MCF 10A (cell line): ENCODE measurements at regions not wholly inside any gene's neighbourhood (a gene's known extent, or its start where the extent isn't known, plus 50 kb on each side); places are given as distances from the start of the nearest gene placed in this dataset.

ENCODE experiments used
- BruUV-seq: library from RNA; stranded (reverse); fragments of 400-500 nt; replicated peaks from 2 replicates; lab custom pipeline; 2021; lab: Mats Ljungman, UMichigan
- CTCF ChIA-PET: fragments of 300-600 bp; sonication (Branson Sonifier 250); formaldehyde crosslinking; extraction: SDS; loops from one replicate; lab custom pipeline; 2021; ENCODE audit warnings: antibody characterized with exemption, inconsistent platforms; lab: Yijun Ruan, JAX
- POLR2A ChIA-PET: fragments of 300-600, 350-650 bp; sonication (Branson Sonifier 250); formaldehyde crosslinking; extraction: SDS; loops from one replicate; lab custom pipeline; 2020; ENCODE audit warnings: antibody characterized with exemption, inconsistent platforms; lab: Yijun Ruan, JAX
- DNase-seq: peaks from one replicate; pipeline ENCODE4 v3.0.0-alpha.2; 2018; ENCODE audit not compliant: unreplicated experiment
- H3K27ac Mint-ChIP-seq: one replicate; pipeline ENCODE4 v1.8.0; 2022; ENCODE audit warnings: mild to moderate bottlenecking, low read depth, mixed read lengths; ENCODE audit not compliant: unreplicated experiment
- H3K27me3 Mint-ChIP-seq: one replicate; pipeline ENCODE4 v1.8.0; 2022; ENCODE audit warnings: mixed read lengths; ENCODE audit not compliant: insufficient read depth, unreplicated experiment
- H3K36me3 Mint-ChIP-seq: one replicate; pipeline ENCODE4 v1.8.0; 2022; ENCODE audit warnings: mild to moderate bottlenecking, moderate library complexity, mixed read lengths; ENCODE audit not compliant: insufficient read depth, unreplicated experiment
- H3K4me1 Mint-ChIP-seq: one replicate; pipeline ENCODE4 v1.8.0; 2022; ENCODE audit warnings: mixed read lengths; ENCODE audit not compliant: insufficient read depth, unreplicated experiment
- H3K4me3 Mint-ChIP-seq: one replicate; pipeline ENCODE4 v1.8.0; 2022; ENCODE audit warnings: mild to moderate bottlenecking, moderate library complexity, mixed read lengths; ENCODE audit not compliant: unreplicated experiment
- H3K9me3 Mint-ChIP-seq: one replicate; pipeline ENCODE4 v1.8.0; 2022; ENCODE audit warnings: mixed read lengths; ENCODE audit not compliant: unreplicated experiment
- CTCF ChIP-seq: fragments of 200-600 bp; IDR thresholded peaks from one replicate; pipeline ENCODE4 v1.8.0; 2022; ENCODE audit warnings: antibody characterized with exemption, mild to moderate bottlenecking; ENCODE audit not compliant: unreplicated experiment
- intact Hi-C: fragments of 100-400 bp; cut with micrococcal nuclease; formaldehyde crosslinking; loops from 2 replicates; pipeline ENCODE4 v1.14.1; 2022

DNA sequence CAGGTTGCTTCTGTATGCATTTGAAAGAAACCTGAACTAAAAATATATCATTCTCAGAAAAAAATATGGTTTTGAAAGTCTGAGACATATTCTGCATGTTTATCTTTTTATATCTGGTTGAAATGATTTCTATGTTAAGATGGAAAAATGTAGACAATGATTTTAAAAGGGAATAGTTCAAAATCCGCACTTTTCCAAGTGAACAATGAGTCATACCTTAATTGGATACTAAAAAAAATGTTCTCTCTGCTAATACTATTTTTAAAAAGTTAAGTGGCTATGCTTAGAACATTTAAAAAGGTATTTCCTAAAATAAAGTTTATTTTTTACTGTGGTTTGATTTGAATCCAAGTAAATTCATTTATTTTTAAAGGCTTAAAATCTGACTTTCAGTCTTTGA is 801.4 kb downstream of the SLITRK6 start:
- ChIA-PET CTCF (interaction anchor here (0.8 kb wide), 1 partner anchor 75 kb away, joined by 4 read pairs; no protein-coding TSS in a partner anchor), POLR2A (no interaction called here)
- H3K4me1 Mint-ChIP-seq: peaks cover 6% of the 10 kb centered on the region
- H3K27ac Mint-ChIP-seq: no peak overlapping the region
- TF ChIP-seq CTCF: no peak
- intact Hi-C loops: no loop called here
- no peak overlapping the region for H3K4me3 Mint-ChIP-seq
- H3K9me3 Mint-ChIP-seq: no peaks in the 10 kb centered on the region
- DNase-seq: no peak
- H3K27me3 Mint-ChIP-seq: no peaks in the 10 kb centered on the region
- no TSS peak for BruUV-seq
- no peaks in the 10 kb centered on the region for H3K36me3 Mint-ChIP-seq

GRCh38 chr13:84994582-84994981 is 804.6 kb downstream of the SLITRK6 start:
- BruUV-seq: no TSS peak
- H3K36me3 Mint-ChIP-seq: no peaks in the 10 kb centered on the region
- ChIA-PET POLR2A (no interaction called here), CTCF (no interaction called here)
- no peak for DNase-seq
- H3K27ac Mint-ChIP-seq: no peak overlapping the region
- H3K9me3 Mint-ChIP-seq: no peaks in the 10 kb centered on the region
- H3K4me3 Mint-ChIP-seq: no peak overlapping the region
- intact Hi-C loops: no loop called here
- no peak for TF ChIP-seq CTCF
- peaks cover 6% of the 10 kb centered on the region for H3K4me1 Mint-ChIP-seq
- H3K27me3 Mint-ChIP-seq: no peaks in the 10 kb centered on the region

DNA sequence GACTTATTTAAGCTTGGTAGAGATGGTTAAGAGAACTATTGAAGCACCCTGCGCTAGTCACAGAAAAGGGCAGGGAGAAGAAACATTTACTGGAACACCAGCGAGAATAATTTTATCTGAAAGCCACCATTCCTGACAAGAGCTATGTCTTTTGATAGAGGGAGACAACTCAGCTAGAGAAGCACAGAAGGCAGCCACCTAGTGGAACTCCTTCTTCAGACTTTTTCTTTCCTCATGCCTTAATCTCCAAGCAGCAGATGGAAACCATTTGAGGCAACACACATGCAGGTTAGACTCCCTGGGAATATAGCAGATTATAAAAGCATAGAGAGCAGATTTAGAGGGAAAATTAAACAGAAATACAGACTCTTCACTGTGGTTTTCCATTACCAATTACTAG is 813.4 kb downstream of the SLITRK6 start:
- DNase-seq: no peak
- no peaks in the 10 kb centered on the region for H3K9me3 Mint-ChIP-seq
- no peak overlapping the region for H3K27ac Mint-ChIP-seq
- POLR2A ChIA-PET: no interaction called here
- no peaks in the 10 kb centered on the region for H3K36me3 Mint-ChIP-seq
- no peaks in the 10 kb centered on the region for H3K4me1 Mint-ChIP-seq
- CTCF ChIA-PET: interaction anchor here (0.7 kb wide), 2 partner anchors 62 to 734 kb away, joined by 3 read pairs; no protein-coding TSS in a partner anchor
- BruUV-seq: no TSS peak
- no peaks in the 10 kb centered on the region for H3K27me3 Mint-ChIP-seq
- no peak for TF ChIP-seq CTCF
- intact Hi-C loops: no loop called here
- no peak overlapping the region for H3K4me3 Mint-ChIP-seq

- DNase-seq: no peak
- ChIA-PET CTCF (no interaction called here), POLR2A (no interaction called here)
- intact Hi-C loops: no loop called here
- H3K4me3 Mint-ChIP-seq: no peak overlapping the region
- H3K27me3 Mint-ChIP-seq: no peaks in the 10 kb centered on the region
- BruUV-seq: no TSS peak
- H3K27ac Mint-ChIP-seq: no peak overlapping the region
- H3K9me3 Mint-ChIP-seq: no peaks in the 10 kb centered on the region
- no peak for TF ChIP-seq CTCF
- no peaks in the 10 kb centered on the region for H3K4me1 Mint-ChIP-seq
- H3K36me3 Mint-ChIP-seq: no peaks in the 10 kb centered on the region
Measured at GRCh38 chr13:84983321-84983720, 815.9 kb downstream of the SLITRK6 start.
